Activated naive CD4-positive, alpha-beta T cell treated with Interleukin-2 at 50 U/mL for 16 hours (primary cell): ENCODE measurements at regions not wholly inside any gene's neighbourhood (a gene's known extent, or its start where the extent isn't known, plus 50 kb on each side); places are given as distances from the start of the nearest gene placed in this dataset.

ENCODE experiments used
- DNase-seq: peaks from one replicate; pipeline ENCODE4 v3.0.0-alpha.2; 2020

DNA sequence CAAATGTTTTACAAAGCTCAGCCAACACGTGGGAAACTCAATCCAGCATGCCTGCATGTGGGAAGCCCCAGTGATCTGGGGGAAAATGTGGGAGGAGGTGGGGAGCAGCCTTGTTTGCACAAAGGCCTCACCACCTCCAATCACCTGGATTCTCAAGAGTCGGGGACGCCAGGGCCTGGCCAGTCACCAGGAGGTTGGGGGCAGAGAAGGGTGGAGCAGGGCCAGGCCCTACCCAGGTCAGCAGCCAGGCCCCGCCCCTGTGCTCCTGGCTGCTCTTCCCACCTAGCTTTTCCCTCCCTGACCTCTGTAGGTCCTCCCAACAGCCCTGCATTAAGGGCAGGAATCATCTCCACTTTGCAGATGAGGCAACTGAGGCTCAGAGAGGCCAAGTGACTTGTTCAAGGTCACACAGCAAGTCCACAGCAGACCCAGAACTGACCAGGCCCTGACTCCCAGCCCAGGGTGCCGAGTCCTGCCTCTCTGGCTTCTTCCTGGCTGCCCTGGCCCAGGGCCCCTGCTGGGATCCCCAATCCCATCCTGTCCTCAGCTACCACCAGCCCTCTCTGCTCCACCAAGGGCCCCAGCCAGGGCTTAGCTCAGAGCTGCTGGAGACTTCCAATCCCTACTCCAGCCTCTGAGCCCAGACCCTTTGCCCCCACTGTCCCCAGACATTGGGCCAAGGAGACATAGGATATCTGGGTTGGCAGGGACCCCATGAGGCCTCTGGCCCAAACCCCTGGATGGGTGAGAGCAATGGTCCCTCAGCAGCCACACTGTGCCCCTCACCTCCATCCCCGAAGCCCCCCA, 508.6 kb downstream of the PTPRU start:
- no peak for DNase-seq

DNA sequence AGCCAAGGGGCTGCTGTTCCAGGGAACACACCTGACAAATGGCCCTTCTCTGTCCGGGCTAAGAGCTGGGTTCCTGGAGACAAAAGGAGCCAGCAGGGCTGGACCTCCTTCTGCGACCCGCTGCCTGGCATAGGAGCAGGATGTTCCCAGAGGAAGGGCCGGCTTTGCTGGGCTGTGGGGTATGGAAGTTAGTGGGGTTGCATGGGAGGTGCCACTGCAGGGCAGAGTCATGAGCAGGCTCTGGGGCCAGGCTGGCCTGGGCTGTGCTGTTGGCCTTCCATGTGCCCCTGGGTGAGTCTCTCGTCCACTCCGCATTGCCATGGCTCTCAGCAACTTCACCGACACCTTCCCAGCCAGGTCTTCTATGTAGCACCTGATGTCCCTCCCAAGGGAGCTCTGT, 507.6 kb downstream of the PTPRU start:
- no peak for DNase-seq

GRCh38 chr1:29743264-29743663, 506.9 kb downstream of the PTPRU start:
- no peak for DNase-seq

GRCh38 chr1:29739176-29739575, 502.9 kb downstream of the PTPRU start:
- no peak for DNase-seq

DNA sequence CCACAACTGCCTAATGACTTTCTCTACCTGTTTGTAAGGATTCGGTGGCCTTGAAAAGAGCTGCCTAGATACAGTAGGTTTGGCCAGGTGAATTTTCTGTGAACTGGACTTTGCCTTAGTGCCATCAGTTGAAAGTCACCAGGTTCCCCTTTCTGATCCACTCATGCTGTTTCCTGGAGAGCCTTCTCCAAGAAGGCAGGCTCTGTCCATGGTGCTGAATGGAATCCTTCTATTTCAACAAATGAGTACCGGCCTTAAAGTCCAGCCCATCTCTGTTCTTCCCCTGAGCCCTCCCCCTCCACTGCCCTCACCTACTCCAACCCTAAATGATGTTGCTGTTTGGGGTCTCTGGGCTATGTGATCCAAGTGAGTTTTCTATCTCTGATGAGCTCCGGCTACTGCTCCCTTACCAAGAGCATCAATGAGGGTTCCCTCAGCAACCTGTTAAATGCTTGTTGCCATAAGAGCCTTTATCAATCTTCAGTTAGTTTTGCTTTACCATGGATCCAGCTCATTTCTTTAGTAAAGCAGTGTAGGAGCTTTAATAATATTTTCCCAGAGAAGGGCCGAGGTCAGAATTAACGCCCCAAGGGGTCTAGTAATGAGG, 500.4 kb downstream of the PTPRU start:
- no peak for DNase-seq

DNA sequence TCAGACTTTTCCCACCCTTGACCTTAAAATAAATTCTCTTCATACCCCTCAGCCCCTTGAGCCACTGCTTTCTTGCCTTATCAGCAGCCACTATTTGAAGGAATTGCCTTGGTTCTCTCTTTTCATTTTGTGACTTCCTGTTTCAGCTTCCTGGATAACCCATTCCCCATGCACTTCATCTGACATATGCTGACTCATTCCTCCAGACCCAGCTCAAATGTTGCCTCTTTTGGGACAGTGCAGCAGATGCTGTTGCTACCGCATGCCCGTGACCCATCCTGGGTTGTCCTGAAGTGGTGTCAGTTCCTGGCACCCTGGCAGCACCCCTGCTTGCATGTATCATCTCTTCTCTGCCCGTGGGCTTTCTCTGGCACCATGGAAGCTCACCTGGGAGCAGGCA, 496.1 kb downstream of the PTPRU start:
- DNase-seq = no peak

- no peak for DNase-seq
These were observed 494.3 kb downstream of the PTPRU start for GRCh38 chr1:29730623-29731022.

GRCh38 chr1:29729281-29729680, 493.0 kb downstream of the PTPRU start:
- no peak for DNase-seq

- DNase-seq = no peak
These were observed 492.4 kb downstream of the PTPRU start for GRCh38 chr1:29728703-29729102.

- DNase-seq = no peak
These were observed 488.9 kb downstream of the PTPRU start for GRCh38 chr1:29725262-29725661.

DNA sequence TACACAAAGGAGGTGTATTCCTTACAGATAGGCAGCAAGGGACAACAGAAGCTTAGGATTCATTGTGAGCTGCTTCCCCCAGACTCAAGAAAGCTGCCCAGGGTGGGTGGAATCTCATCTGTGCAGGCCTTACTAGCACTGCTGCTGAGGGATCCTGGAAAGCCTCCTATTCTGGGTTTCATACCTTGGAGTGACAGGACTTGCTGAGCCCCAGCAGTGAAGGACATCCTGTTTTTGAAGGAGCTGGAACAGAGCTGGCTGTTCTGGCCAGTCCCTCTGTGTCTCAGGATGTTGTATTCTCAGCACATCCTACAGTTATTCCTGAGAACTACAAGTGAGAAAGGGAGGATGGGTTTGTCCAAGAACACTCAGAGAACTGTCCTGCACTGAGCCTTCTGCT, 486.3 kb downstream of the PTPRU start:
- no peak for DNase-seq

- DNase-seq = no peak
These were observed 482.9 kb downstream of the PTPRU start for GRCh38 chr1:29719253-29719652.

DNA sequence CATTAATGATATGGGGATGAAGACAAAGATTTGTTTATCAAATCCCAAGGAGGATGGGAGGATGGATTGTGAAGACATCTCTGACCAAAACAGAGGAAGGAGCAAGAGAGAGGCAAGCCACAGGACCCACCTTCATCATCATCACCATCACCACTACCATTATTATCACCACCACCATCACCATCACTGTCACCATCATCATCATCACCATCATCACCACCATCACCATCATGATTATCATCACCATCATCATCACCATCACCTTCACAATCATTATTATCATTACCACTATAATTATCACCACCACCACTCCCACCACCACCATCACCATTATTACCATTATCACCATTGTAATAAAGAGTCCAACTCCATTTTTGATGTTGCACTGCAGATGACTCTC, 482.5 kb downstream of the PTPRU start:
- DNase-seq = no peak

- DNase-seq = no peak
These were observed 480.0 kb downstream of the PTPRU start for GRCh38 chr1:29716306-29716705.

GRCh38 chr1:29713857-29714256, 477.5 kb downstream of the PTPRU start:
- DNase-seq = no peak

DNA sequence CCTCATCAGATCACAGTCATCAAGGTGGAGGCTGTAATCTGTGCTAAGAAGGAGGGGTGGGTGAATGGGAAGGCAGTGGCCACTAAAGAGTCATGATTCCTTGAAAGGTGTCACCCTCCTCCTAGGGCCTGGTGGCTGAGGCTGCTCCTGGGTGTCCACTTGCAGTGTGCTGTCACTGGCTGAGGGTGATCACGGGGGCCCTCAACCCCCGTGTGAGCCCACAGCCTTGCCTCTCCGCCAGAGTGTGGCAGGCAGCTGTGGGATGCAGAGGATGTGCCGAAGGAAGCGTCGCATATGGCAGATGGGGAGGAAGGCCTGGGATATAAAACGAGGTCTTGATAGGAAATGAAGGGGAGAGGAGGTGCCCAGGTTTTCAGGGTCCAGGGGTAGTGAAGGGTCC, 476.5 kb downstream of the PTPRU start:
- no peak for DNase-seq

DNA sequence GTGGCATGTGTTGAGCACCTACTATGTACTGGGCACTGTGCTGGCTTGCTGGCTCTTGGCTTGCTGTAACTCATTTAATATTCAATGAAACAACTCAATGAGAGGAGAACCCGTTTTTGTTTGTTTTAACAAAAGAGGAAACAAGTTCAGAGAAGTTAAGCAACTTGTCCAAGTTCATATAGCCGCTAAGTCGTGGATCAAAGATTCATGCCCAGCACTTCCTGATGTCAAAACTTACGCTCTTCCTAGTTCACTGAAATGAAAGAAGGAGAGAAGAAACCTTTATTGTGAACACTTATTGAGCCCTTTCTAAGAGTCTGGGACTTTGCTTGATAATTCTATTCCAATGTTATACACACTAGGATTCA, 475.9 kb downstream of the PTPRU start:
- no peak for DNase-seq

DNA sequence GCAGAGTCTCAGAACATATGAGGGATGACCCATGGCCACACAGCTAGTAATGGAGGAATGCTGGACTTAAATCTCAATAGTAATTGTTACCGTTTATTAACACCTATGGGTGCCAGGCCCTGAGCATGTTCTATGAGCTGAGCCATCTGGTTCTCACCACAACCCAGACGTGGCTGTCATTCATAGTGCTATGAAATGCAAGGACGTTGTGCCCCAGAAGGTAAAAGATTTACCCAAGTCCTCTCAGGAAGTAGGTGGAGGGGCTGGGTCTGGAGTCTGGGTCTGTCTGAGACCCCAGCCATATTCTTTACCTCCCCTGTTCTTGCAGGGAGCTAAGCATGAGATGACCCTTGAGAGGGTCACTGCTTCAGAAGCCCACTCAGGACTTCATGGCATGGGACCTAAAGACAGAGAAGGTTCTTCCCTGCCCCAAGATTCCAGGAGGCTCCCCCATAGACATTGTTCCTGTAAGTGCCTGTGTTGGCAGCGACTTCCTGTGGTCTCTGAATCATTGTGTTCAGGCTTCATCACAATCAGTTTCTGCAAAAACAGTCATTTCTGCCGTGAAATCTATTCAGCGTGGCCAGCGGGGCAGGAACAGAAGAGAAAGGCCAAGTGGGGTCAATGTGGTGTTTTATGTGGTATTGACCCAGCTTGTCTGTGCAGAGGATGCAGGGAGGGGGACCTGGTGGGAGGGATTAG, 475.4 kb downstream of the PTPRU start:
- no peak for DNase-seq

DNA sequence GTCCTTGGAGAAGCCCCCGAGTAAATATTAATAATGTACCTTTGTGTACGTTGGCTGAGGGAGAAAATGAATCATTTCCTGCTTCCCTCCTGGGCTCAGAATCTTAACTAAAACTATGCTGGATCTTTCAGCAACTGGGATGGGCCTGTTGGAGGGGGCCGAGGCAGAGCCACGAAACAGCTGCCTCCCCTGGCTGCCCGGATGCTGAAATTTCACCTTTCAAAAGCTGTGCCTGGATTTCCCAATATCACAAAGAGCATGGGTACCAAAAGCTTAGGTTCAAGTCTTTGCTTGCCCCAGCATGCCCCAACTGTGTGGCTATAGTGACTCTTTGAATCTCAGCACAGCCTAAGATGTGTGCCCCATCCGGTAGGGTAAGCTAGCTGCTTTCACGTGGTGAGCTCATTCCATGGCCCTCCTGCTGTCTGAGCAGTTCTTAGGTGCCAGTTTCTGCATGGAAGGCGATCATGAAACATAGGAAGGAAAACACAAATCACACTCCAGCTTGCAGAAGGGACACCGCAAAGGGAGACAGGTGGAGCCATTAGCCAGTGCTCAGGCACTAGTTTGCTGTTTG, 473.5 kb downstream of the PTPRU start:
- DNase-seq = no peak

DNA sequence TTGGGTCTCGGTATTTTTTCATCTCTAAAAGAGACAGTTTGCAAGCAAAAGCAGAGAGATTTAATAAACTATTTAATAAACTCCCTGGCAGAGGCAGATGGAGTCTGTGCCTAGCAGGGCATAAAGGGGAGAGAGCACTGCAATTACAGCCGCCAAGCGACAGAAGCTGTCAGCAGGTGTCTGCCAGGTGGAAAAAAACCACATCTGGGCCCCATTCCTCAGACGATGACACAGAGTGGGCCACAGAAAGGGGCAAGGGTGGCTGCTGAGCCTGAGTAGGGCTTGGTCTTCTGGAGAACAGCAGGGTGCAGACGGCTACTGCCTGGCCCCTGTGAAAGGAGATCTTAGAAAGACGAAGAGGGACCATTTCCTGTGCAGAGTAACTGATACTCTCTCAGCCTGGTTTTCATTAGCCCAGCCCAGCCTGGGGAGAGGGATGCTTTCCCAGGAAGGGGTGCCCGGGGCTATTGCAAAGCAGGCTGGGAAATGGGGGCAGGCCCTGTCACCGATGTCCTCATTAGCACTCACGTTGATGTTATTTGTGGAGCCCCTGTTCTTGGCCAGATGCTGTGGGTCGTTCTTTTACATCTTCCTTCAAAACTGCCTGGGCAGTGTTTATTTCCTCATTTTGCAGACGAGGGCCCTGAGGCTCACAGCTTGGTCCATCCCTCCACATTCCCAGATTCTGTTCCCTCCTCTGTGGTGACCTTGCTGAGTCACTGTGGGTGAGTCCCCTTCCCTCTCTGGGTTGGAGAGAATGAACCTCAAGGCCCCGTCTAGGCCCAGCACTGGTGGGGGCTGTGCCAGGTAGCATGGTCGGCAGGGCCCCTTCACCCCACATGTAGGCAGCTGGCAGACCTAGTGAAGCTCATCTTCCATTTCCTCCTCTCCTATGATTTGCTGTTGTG, 472.7 kb downstream of the PTPRU start:
- DNase-seq = no peak

GRCh38 chr1:29708381-29708780, 472.1 kb downstream of the PTPRU start:
- DNase-seq = no peak

DNA sequence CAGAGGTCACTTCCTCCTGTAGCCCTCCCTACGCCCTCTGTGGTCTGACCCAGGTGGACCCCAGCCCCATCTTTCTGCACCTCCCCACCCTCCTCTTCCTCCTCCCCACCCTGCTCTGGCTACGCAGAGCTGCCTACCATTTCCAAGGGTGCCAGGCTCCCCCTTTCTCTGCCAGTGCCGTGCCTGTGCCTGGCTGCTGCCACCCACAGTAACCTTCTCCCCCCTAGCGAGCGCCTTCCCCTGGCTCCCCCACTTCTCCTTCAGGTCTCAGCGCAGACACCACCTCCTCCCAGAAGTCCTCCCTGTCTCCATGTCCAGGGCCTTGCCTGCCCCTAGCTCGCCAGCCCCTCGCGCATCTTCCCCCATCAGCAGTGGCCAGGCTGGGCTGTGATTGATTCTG, 471.5 kb downstream of the PTPRU start:
- no peak for DNase-seq

DNA sequence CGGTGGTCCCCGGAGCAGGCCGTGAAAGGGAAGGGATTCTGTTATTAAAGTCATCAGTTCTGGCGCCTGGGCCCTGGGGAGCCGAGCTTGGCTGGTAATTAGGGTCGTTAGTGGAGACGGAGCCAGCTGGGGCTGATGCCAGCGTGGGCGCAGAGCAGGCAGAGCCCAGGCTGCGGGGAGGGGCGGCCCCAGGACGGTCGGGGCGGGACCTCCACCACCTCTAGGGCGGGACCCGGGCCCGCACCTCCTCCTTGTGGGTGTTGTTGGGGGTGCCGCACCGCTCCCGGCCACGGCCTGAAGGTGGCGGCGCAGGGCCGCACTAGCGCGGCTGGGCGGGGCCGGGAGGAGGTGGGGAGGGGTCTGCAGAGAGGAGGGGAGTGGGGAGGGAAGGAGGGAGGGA, 470.6 kb downstream of the PTPRU start:
- DNase-seq = peak; percentile 4
